ENCODE measurements at regions not wholly inside any gene's neighbourhood (a gene's known extent, or its start where the extent isn't known, plus 50 kb on each side); places are given as distances from the start of the nearest gene placed in this dataset.
A peak's percentile ranks its signal among the peaks of the same experiment; 100 is the strongest.

DNA sequence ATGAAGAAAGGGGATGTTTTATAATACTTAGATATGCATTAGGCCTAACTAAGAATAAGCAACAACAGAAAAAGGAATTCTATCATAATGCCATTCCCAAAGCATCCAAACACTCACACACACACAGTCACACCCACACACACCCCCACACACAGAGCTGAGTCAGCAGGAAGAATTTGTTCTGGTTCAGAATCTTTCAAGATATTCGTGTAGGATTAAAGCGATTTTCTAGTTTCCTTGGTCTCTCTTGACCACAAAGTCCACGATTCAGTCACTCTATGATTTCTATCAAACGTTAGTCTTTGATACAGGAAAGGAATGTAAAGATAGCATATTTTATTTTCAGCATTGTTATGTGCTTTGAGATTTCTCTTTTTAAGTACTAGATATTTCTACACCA lies 382.6 kb upstream of the DCN start:
- peak; percentile 73 for DNase-seq

DNA sequence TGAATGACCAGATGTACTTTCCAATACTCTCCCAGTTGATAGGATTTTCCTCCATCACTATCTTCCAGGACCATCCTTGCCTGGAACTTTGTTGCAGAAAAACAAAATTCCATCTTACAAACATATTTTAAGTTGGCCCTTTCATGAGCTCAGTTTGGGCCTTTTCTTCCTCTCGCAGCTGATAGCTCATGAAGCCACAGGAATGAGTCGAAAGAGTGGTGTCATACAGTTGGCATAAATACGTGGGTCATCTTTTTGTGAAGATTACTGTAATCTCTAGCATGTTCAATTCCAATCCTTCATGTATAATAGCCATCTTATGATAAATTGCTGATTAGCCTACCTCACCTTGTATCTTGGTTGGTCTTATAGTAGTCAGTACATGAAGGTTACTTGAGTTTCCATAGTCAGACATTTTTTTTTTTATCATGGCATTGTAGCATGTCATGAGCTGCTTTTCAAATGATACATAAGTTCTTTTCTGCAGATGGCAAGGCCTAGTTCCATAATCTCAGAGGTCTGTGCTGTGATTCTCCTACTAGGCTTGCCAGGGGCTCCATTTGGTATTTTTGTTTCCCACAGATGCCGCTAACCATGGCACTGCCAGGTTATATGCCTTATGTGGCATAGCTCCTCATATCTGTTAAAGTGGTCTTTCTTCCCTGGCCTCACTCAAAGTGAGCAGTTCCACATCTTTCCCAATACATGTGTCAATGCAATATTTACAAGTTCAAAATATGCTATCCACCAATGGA lies 380.6 kb upstream of the DCN start:
- no peak for DNase-seq

- DNase-seq: no peak
These were observed 379.9 kb upstream of the DCN start for GRCh38 chr12:91562476-91562875.

- no peak for DNase-seq
These were observed 379.3 kb upstream of the DCN start for GRCh38 chr12:91561958-91562325.

DNA sequence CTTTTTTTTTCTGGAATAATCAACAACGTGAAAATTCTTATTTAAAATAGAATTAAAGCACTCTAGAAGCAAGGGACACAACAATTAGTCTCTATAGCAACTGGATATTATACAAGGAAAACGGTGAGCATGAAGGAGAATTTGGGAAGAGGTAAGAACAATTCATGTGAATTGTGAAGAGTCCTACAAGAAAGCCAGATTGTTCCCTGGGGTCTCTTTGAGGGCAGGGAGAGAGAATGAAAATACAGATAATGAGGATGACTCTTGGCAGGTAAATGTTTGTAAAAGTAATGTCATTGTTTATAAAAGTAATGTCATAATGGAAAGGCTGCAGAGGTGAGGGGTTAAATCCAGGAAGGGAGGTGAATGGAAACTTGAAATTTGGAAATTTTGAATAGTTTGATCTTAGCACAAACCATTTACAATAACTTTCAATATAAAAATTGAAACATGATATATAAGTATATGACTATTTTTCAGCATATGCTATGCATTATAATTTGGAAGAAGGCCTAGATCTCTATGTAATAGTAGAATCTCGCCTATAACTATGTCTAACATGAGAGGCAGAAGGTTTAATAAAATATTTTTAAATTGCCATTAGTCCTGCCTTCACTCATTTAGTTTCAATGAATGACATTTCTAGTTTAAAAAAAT lies 378.8 kb upstream of the DCN start:
- no peak for DNase-seq

DNA sequence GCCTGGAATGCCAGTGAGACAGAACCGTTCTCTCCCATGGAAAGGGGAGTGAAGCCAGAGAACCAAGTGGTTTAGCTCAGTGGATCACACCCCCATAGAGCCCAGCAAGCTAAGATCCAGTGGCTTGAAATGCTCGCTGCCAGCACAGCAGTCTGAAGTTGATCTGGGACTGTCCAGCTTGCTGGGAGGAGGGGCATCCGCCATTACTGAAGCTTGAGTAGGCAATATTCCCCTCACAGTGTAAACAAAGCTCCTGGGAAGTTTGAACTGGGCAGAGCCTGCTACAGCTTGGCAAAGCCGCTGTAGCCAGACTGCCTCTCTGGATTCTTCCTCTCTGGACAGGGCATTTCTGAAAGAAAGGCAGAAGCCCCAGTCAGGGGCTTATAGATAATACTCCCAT lies 374.3 kb upstream of the DCN start:
- no peak for DNase-seq

GRCh38 chr12:91555436-91556415 lies 373.1 kb upstream of the DCN start:
- DNase-seq: no peak

GRCh38 chr12:91551927-91552326 lies 369.3 kb upstream of the DCN start:
- DNase-seq: no peak

DNA sequence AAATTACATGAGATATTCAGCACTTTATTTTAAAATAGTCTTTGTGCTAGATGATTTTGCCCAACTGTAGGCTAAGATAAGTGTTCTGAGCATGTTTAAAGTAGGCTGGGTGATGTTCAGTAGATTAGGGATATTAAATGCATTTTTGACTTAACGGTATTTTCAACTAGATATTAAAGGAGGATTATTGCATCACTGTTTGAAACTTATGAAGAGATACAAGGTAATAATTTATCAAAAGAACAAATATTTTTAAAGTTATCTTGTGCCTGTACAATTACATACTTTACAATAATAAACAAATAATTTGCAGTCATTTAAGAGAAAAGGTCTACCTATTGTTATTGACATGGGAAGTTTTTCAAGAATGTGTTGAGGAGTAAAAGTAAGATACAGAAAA lies 368.6 kb upstream of the DCN start:
- DNase-seq: no peak

- DNase-seq: no peak
These were observed 360.0 kb upstream of the DCN start for GRCh38 chr12:91542666-91543065.

- DNase-seq: no peak
These were observed 359.4 kb upstream of the DCN start for GRCh38 chr12:91542067-91542466.

GRCh38 chr12:91538418-91538817 lies 355.8 kb upstream of the DCN start:
- DNase-seq: no peak

DNA sequence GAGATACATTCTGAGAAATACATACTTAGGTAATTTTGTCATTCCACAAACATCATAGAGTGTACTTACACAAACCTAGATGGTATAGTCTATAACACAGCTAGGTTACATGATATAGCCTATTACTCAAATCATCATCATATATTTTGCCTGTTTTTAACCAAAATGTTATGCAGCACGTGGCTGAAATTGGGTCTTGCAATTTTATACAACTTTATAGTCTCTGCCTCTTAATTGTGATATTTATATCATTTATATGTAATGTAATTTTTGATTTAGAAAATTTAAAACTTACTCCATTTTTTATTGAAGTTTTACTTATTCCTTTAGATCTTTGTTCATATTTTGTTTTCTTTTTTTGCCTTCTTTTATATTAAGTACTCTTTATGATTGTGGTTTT lies 350.7 kb upstream of the DCN start:
- no peak for DNase-seq

- DNase-seq: peak; percentile 63
These were observed 347.2 kb upstream of the DCN start for GRCh38 chr12:91529829-91530228.

DNA sequence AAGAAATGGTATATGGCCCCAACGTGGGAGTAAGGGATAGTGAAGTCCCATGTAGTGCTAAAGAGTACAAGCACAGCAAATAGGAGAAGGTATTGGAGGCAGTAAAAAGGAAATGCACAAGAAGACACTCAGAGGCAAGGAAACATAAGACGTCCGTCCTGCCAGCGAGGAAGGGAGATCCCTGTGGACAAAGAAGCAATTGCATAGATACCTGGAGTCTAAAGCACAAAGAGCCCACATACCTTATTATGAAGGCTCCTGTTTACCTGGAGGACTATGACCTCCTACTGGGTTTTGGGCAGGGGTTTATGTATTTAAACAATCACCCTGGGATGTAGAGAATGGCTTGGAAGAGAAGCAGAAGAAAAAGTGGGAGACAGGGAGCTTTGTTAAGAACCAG lies 341.2 kb upstream of the DCN start:
- DNase-seq: no peak

DNA sequence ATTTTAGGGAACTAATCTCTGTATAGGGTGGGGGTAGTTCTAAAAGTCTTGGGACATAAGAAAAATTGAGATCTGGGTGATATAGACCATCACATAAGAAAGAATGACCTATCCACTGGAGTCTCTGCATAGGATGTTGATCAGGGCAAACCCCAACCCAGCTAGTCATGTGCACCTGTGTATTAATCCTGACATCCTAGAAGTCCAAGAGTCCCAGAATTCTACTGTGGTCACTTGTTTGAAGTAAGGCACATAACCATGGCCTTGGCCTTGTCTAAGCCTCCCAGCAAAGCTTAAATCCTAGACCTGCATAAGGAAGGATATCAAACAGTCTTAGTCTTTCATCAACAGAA lies 334.1 kb upstream of the DCN start:
- no peak for DNase-seq

DNA sequence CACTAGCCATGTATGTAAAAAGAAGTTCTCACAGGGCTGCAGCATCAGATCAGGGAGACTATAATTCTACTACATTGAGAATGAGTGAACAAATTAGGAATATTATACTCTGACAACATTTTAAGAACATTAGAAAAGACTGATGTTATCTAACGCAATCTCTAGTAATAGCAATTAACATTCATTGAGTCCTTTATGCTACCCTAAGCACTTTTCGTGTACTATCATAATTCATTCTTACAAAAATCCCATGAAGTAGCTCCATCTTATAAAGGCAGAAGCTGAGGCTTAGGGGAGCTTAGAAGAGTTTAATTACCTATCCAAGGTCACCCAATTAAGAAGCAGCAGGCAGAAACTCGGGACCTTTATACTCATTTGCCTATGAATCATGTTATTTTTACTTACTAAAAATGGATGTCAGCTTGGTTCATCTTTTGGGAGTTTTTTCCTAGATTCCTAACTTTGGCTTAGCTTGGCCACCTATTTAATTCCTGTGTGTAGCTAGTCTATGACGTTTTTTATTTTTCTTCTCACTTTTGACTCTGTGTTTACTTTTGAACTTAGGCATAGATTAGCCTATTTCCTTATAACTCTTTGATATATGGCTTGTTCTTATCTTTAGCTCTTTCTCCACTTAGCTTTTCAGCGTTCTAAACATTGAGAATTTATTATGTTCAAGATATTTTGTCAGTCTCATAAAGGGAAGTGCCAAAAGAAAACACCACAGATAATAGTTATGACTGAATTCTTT lies 333.5 kb upstream of the DCN start:
- DNase-seq: no peak

GRCh38 chr12:91513313-91513712 lies 330.7 kb upstream of the DCN start:
- DNase-seq: no peak

DNA sequence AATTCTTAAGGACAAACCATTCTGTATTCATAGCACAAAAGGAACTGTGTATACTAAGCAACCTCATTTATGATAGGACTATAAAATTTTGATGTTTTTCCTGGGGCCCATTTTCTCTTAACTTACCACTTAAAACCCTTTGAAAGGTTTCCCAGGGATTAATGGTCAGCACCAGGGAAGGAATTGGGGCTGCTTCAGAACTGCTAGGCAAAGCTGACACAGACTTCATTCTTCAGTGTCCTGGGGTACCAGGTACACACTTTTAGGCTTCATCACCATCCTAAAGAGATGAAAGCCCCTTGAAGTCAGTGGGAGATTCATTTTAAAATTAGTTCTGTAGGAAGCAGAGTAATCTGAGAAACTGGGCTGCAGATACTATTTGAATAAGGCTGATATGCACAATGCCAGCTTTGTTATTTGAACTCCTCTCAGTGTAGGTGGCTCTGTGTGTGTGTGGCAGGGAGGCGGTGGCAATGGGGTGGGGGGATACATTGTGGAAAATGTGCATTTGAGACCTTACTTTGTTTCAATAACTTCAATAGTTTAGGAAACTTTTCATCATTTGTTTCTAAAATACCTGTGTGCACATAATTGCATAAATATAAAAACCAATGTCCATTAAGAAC lies 329.3 kb upstream of the DCN start:
- DNase-seq: no peak

DNA sequence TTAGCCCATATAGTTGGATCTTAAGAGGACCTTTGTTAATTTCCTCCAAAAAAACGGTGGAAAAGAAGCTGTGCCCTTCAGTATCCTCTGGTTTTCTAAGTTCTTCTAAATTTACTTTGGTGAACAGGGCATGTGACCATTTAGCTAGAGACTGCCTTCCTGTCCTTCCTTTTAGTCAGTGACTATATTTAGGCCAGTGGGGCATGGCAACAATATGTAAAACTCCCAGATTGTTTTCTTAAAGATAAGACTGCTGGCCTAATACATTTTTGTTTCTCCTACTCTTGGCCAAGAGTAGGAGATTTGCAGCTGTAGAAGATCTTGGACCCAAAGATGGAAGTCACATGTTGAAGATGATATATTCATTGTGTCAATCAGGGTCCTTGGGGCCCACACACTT lies 325.1 kb upstream of the DCN start:
- DNase-seq: no peak

DNA sequence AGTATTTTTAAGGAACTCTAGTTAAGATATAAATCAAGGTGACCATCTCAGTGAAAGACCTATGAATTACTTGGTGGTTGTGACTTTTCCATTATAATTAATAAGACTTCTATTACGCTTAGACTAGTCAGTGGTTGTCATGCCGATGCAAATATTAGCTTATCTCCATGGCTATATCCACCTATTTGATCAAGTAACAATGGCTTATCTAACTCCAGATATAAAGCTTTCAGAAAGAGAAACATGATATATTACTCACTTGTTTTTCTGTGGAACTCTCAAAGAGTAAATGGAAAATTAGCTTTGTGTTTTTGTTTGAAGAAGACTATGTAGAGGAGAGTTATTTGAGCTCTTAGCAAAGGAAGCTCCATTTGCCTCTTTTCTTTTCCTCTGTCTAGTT lies 323.8 kb upstream of the DCN start:
- no peak for DNase-seq

GRCh38 chr12:91505006-91505405 lies 322.4 kb upstream of the DCN start:
- DNase-seq: no peak

- DNase-seq: no peak
These were observed 319.6 kb upstream of the DCN start for GRCh38 chr12:91502208-91502607.

All from NCI-H226 (cell line).